Stomach (tissue), 4 donors: ENCODE measurements at regions not wholly inside any gene's neighbourhood (a gene's known extent, or its start where the extent isn't known, plus 50 kb on each side); places are given as distances from the start of the nearest gene placed in this dataset.

Experiments
- EP300 ChIP-seq: sonication (generic); formaldehyde crosslinking; IDR thresholded peaks from one replicate; pipeline ENCODE4 v1.6.1; 2017; ENCODE audit warnings: antibody characterized with exemption
- POLR2A ChIP-seq, 4 donors: fragments of 450-650 bp; IDR thresholded peaks; one replicate each; pipeline ENCODE4 v1.6.1; 2016; ENCODE audit warnings: antibody characterized with exemption in 4 of 4, control low read depth in 2 of 4, mild to moderate bottlenecking in 1 of 4, moderate library complexity in 1 of 4
- POLR2AphosphoS5 ChIP-seq, 3 donors: sonication (generic); formaldehyde crosslinking; IDR thresholded peaks; one replicate each; pipeline ENCODE4 v1.6.1; 2016; ENCODE audit warnings: antibody characterized with exemption in 3 of 3
- TF ChIP-seq, protein P1 (sequence below), 7 experiments: fragments of 450-650 bp in 4 of 7; fragments of 200-600 bp in 3 of 7; sonication (generic) in 3 of 7; IDR thresholded peaks; one replicate each; pipeline ENCODE4 v1.5.1; 2016 to 2019; ENCODE audit warnings: antibody characterized with exemption in 7 of 7, control low read depth in 2 of 7, mild to moderate bottlenecking in 1 of 7

DNA sequence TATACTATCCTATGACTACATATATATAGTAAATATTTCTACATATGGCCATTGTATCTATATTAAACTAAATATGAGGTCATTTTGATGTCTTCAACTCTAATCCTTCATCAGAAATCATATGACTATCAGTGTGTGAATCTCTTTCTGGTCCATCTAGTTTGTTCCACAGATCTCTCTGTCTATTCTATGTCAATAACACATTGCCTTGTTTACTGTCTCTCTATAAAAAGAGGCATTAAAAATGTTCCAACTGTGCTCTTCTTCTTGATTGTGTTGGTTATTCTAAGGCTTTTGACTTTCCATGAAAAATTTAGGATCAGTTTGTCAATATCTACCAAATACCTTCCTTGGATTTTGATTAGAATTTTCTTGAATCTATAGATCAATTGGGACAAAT, 338.3 kb upstream of the FSTL5 start:
- no peak for TF ChIP-seq EP300
- TF ChIP-seq, protein P1, sequence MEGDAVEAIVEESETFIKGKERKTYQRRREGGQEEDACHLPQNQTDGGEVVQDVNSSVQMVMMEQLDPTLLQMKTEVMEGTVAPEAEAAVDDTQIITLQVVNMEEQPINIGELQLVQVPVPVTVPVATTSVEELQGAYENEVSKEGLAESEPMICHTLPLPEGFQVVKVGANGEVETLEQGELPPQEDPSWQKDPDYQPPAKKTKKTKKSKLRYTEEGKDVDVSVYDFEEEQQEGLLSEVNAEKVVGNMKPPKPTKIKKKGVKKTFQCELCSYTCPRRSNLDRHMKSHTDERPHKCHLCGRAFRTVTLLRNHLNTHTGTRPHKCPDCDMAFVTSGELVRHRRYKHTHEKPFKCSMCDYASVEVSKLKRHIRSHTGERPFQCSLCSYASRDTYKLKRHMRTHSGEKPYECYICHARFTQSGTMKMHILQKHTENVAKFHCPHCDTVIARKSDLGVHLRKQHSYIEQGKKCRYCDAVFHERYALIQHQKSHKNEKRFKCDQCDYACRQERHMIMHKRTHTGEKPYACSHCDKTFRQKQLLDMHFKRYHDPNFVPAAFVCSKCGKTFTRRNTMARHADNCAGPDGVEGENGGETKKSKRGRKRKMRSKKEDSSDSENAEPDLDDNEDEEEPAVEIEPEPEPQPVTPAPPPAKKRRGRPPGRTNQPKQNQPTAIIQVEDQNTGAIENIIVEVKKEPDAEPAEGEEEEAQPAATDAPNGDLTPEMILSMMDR (IDR thresholded peaks at IDR 0.05) = no peak
- no peak for TF ChIP-seq POLR2AphosphoS5 (IDR thresholded peaks at IDR 0.05)
- TF ChIP-seq POLR2A (IDR thresholded peaks at IDR 0.05) = no peak
